Bronchial epithelial cell (primary cell): ENCODE measurements at regions not wholly inside any gene's neighbourhood (a gene's known extent, or its start where the extent isn't known, plus 50 kb on each side); places are given as distances from the start of the nearest gene placed in this dataset.
A peak's percentile ranks its signal among the peaks of the same experiment; 100 is the strongest.

Experiments
- DNase-seq: peaks from one replicate; pipeline ENCODE4 v3.0.0-alpha.2; 2010; ENCODE audit warnings: low read depth
- FAIRE-seq: peaks from 2 replicates; lab custom pipeline; 2011; peaks lifted over from hg19 to GRCh38; lab: Jason Lieb, UNC
- H3K27me3 ChIP-seq: 2 replicates; pipeline ENCODE4 v1.5.1; 2011; ENCODE audit warnings: low read length; ENCODE audit not compliant: control insufficient read depth, insufficient read depth
- H3K36me3 ChIP-seq: 2 replicates; pipeline ENCODE4 v1.5.1; 2011; ENCODE audit warnings: low read length; ENCODE audit not compliant: control insufficient read depth, insufficient read depth
- H3K4me3 ChIP-seq: 2 replicates; pipeline ENCODE4 v1.5.1; 2011; ENCODE audit warnings: mild to moderate bottlenecking, low read depth, low read length, control low read depth
- CTCF ChIP-seq: IDR thresholded peaks from 2 replicates; pipeline ENCODE4 v1.5.1; 2011; ENCODE audit warnings: mild to moderate bottlenecking, moderate library complexity, low read length, control low read depth, inconsistent platforms; ENCODE audit not compliant: insufficient read depth, severe bottlenecking

- no peak for DNase-seq
- no peaks in the 10 kb centered on the region for H3K27me3 ChIP-seq
- no peak for TF ChIP-seq CTCF
- no peak for FAIRE-seq
- H3K36me3 ChIP-seq: no peaks in the 10 kb centered on the region
- H3K4me3 ChIP-seq: no peak overlapping the region
Measured at GRCh38 chr9:683509-684021, 157.9 kb upstream of the DMRT1 start.

DNA sequence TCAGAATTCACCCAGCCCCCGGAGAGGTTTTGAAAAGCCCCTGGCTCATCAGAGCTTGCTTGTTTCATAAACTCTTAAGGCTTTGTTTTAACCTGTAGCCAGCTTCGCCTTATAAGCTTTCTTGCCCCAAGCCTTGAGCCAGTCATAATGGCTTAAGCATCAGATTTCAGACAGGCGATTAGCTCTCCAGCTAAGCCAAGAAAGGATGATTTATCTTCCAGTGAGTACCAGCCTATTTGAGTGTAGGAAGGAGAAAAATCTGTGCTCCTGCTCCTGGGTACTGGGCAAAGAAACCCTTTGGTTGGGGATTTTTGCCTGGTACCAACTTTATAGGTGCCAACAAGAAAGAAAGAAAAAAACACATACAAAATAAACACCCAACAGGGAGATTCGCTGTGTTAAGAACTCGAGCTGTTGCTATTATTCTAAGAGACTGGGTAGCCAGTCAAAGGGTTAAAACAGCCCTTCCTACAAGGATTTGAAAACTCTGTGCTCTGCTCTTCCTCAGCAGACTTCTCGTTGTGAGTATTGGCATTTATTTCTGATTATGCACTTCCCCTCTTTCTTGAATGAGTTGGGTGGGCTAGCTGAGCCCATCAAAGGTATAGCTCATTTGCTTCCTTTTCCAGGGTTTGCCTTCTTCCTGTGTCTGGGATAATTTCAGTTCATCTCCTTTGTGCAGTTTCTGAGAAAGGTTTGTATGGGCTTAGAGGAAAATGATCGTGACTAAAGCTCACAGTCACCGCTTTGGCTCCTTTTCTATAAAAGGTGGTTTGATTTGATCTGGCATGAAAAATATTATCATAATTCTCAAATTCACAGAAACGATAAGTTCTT lies 157.2 kb upstream of the DMRT1 start:
- TF ChIP-seq CTCF: no peak
- peak; percentile 78 for DNase-seq
- FAIRE-seq: no peak
- no peaks in the 10 kb centered on the region for H3K27me3 ChIP-seq
- H3K36me3 ChIP-seq: peaks cover 1% of the 10 kb centered on the region
- H3K4me3 ChIP-seq: peak overlapping the region; percentile 1

DNA sequence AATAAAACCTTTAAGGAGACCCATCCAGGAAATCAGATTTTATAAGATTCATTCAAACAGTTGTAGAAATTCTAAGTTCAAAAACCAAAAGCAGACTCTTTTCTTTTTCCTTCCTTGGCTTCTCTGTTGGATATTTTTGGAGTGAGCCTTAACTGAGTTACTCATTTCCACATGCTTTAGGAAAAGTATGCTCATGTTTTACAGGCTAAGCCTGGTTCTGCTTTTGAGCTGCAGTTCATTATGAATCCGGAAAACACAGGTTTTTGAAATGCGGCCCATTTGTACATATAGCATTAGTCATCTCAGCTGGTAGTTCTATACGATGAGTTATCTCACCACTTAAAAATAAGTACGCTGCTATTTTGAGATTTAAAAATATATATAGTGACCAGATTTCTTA lies 156.6 kb upstream of the DMRT1 start:
- DNase-seq: peak; percentile 96

DNA sequence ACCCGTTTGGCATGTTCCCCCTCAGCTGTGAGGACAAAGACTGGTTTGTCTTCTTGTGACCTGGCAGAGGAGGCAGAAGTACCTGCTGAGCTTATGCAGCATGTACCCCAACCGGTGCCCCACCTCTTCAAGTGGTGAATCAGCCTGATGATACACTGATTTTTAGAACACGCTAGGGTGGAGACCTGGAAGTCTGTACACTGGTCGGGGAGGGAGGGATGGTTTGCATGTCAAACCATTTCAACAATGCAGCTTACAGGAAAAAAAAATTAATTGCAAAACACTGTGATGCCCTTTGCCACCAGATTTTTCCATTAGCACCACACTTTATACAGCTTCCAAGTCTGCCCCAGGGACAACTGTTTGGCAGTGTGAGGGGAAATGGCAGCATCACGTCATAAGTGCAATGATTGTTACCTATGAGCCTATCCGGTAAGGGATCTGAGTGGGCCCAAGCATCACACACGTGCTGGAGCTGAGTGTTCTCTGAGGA lies 155.1 kb upstream of the DMRT1 start:
- FAIRE-seq (no peak), DNase-seq (peak; percentile 96)
- no peaks in the 10 kb centered on the region for H3K27me3 ChIP-seq
- H3K36me3 ChIP-seq: peaks cover 4% of the 10 kb centered on the region
- TF ChIP-seq CTCF: no peak
- peak overlapping the region; percentile 5 for H3K4me3 ChIP-seq

More for the DNA sequence above, 156.6 kb upstream of the DMRT1 start:
- TF ChIP-seq CTCF: no peak
- H3K4me3 ChIP-seq: peak overlapping the region; percentile 1
- H3K36me3 ChIP-seq: peaks cover 1% of the 10 kb centered on the region
- H3K27me3 ChIP-seq: no peaks in the 10 kb centered on the region
- FAIRE-seq: no peak

DNA sequence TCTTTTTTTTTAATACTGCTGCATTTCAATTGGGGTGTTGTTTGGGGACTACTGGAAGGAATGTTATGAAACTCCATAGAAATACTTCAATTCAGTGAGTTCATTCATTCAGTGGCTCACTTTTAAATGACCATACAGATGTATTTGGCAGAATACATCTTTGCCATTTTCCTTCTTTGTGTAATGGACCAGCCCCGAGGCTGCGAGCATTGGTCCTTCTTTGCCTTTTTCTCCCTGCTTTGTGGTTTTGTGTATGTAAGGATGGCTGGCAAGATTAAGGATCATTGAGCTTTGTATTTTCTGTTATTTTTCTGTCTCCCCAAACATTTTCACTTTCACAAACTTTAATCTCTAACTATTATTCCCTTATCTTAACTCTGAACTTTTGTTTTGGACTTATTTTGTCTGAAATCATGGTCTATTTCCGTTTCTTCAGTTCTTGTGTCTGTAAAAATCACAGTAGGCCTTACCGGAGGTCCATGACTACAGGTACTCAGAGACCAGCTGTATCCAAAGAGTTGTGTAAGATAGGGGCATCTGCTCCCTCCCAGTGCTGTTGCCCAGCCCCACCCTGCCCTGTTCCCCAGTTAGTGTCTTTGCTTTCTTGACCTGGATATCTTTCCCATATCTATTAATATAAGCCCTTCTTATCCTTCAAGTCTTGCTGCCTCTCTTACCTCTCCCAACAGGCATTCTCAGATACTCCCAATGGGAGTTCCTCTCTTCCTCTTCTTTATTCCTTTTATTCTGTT lies 154.3 kb upstream of the DMRT1 start:
- Histone ChIP-seq H3K4me3 (no peak overlapping the region), H3K36me3 (peaks cover 4% of the 10 kb centered on the region), H3K27me3 (no peaks in the 10 kb centered on the region)
- no peak for TF ChIP-seq CTCF
- DNase-seq (no peak), FAIRE-seq (no peak)
